ENCODE measurements at regions not wholly inside any gene's neighbourhood (a gene's known extent, or its start where the extent isn't known, plus 50 kb on each side); places are given as distances from the start of the nearest gene placed in this dataset.

GRCh38 chr10:29033311-29033940 is 255.4 kb upstream of the LYZL1 start:
- Histone ChIP-seq H3K4me1 (ENCODE audit: insufficient read depth, low read length) (no peaks in the 10 kb centered on the region), H3K79me2 (ENCODE audit: insufficient read depth, low read length) (no peaks in the 10 kb centered on the region), H3K36me3 (ENCODE audit: insufficient read depth, low read length) (no peaks in the 10 kb centered on the region), H3K4me2 (ENCODE audit: insufficient read depth, low read length) (no peak overlapping the region), H3K4me3 (ENCODE audit: insufficient read depth, low read length) (no peak overlapping the region), H3K27ac (ENCODE audit: low read depth, low read length) (no peak overlapping the region), H4K20me1 (ENCODE audit: insufficient read depth, low read length) (no peaks in the 10 kb centered on the region), H3K9me3 (ENCODE audit: low read depth, low read length) (no peaks in the 10 kb centered on the region), H3K27me3 (ENCODE audit: insufficient read depth, low read length) (peaks cover 26% of the 10 kb centered on the region), H2AFZ (ENCODE audit: low read length) (no peak overlapping the region)
- DNase-seq (ENCODE audit: insufficient read length, low spot score, missing footprints), result no peak
- TF ChIP-seq CTCF (IDR thresholded peaks at IDR 0.05; ENCODE audit: extremely low read depth, low read depth, low read length), result no peak

GRCh38 chr10:29034592-29034991 is 254.3 kb upstream of the LYZL1 start:
- TF ChIP-seq CTCF (IDR thresholded peaks at IDR 0.05; ENCODE audit: extremely low read depth, low read depth, low read length), result no peak
- no peak for DNase-seq (ENCODE audit: insufficient read length, low spot score, missing footprints)
- Histone ChIP-seq H3K79me2 (ENCODE audit: insufficient read depth, low read length) (no peaks in the 10 kb centered on the region), H4K20me1 (ENCODE audit: insufficient read depth, low read length) (no peaks in the 10 kb centered on the region), H3K36me3 (ENCODE audit: insufficient read depth, low read length) (no peaks in the 10 kb centered on the region), H3K4me2 (ENCODE audit: insufficient read depth, low read length) (no peak overlapping the region), H3K4me3 (ENCODE audit: insufficient read depth, low read length) (no peak overlapping the region), H2AFZ (ENCODE audit: low read length) (no peak overlapping the region), H3K9me3 (ENCODE audit: low read depth, low read length) (no peaks in the 10 kb centered on the region), H3K27ac (ENCODE audit: low read depth, low read length) (no peak overlapping the region), H3K4me1 (ENCODE audit: insufficient read depth, low read length) (peaks cover 7% of the 10 kb centered on the region), H3K27me3 (ENCODE audit: insufficient read depth, low read length) (peaks cover 17% of the 10 kb centered on the region)

GRCh38 chr10:29035721-29036120 is 253.1 kb upstream of the LYZL1 start:
- no peak for TF ChIP-seq CTCF (IDR thresholded peaks at IDR 0.05; ENCODE audit: extremely low read depth, low read depth, low read length)
- Histone ChIP-seq H2AFZ (ENCODE audit: low read length) (no peak overlapping the region), H3K4me3 (ENCODE audit: insufficient read depth, low read length) (no peak overlapping the region), H3K9me3 (ENCODE audit: low read depth, low read length) (no peaks in the 10 kb centered on the region), H4K20me1 (ENCODE audit: insufficient read depth, low read length) (no peaks in the 10 kb centered on the region), H3K4me1 (ENCODE audit: insufficient read depth, low read length) (peaks cover 17% of the 10 kb centered on the region), H3K27me3 (ENCODE audit: insufficient read depth, low read length) (peaks cover 6% of the 10 kb centered on the region), H3K79me2 (ENCODE audit: insufficient read depth, low read length) (no peaks in the 10 kb centered on the region), H3K36me3 (ENCODE audit: insufficient read depth, low read length) (no peaks in the 10 kb centered on the region), H3K4me2 (ENCODE audit: insufficient read depth, low read length) (no peak overlapping the region), H3K27ac (ENCODE audit: low read depth, low read length) (no peak overlapping the region)
- no peak for DNase-seq (ENCODE audit: insufficient read length, low spot score, missing footprints)

GRCh38 chr10:29037348-29038113 is 251.3 kb upstream of the LYZL1 start:
- no peak overlapping the region for H3K27ac ChIP-seq (ENCODE audit: low read depth, low read length)

More at GRCh38 chr10:29037348-29038113, 251.3 kb upstream of the LYZL1 start:
- DNase-seq (ENCODE audit: insufficient read length, low spot score, missing footprints), result no peak
- H3K4me1 ChIP-seq (ENCODE audit: insufficient read depth, low read length), result peaks cover 17% of the 10 kb centered on the region
- H3K27me3 ChIP-seq (ENCODE audit: insufficient read depth, low read length), result peaks cover 6% of the 10 kb centered on the region
- no peaks in the 10 kb centered on the region for H3K9me3 ChIP-seq (ENCODE audit: low read depth, low read length)
- H3K4me2 ChIP-seq (ENCODE audit: insufficient read depth, low read length), result no peak overlapping the region
- no peaks in the 10 kb centered on the region for H3K36me3 ChIP-seq (ENCODE audit: insufficient read depth, low read length)
- no peak for TF ChIP-seq CTCF (IDR thresholded peaks at IDR 0.05; ENCODE audit: extremely low read depth, low read depth, low read length)
- no peaks in the 10 kb centered on the region for H4K20me1 ChIP-seq (ENCODE audit: insufficient read depth, low read length)
- no peaks in the 10 kb centered on the region for H3K79me2 ChIP-seq (ENCODE audit: insufficient read depth, low read length)
- H2AFZ ChIP-seq (ENCODE audit: low read length), result no peak overlapping the region
- no peak overlapping the region for H3K4me3 ChIP-seq (ENCODE audit: insufficient read depth, low read length)

All from osteoblast (primary cell).